ENCODE measurements at regions not wholly inside any gene's neighbourhood (a gene's known extent, or its start where the extent isn't known, plus 50 kb on each side); places are given as distances from the start of the nearest gene placed in this dataset.
"Not testable (repeated sequence)": the region's sequence is repeated elsewhere in the genome, so short reads cannot be mapped to it uniquely, and the experiment has no call there.

- no peak for DNase-seq (ENCODE audit: low read depth in 2 of 2)
Observed at GRCh38 chr13:90445179-90445578, 902.3 kb upstream of the MIR17HG start.

GRCh38 chr13:90447034-90447733, 900.3 kb upstream of the MIR17HG start:
- DNase-seq (ENCODE audit: low read depth in 2 of 2), result no peak

GRCh38 chr13:90447734-90448101, 899.8 kb upstream of the MIR17HG start:
- DNase-seq (ENCODE audit: low read depth in 2 of 2), result no peak

GRCh38 chr13:90448466-90449037, 898.9 kb upstream of the MIR17HG start:
- no peak for DNase-seq (ENCODE audit: low read depth in 2 of 2)

GRCh38 chr13:90453342-90453741, 894.1 kb upstream of the MIR17HG start:
- no peak for DNase-seq (ENCODE audit: low read depth in 2 of 2)

- DNase-seq (ENCODE audit: low read depth in 2 of 2), result no peak
Observed at GRCh38 chr13:90454002-90454636, 893.4 kb upstream of the MIR17HG start.

GRCh38 chr13:90455067-90455466, 892.4 kb upstream of the MIR17HG start:
- no peak for DNase-seq (ENCODE audit: low read depth in 2 of 2)

- no peak for DNase-seq (ENCODE audit: low read depth in 2 of 2)
Observed at GRCh38 chr13:90455823-90456222, 891.7 kb upstream of the MIR17HG start.

GRCh38 chr13:90461398-90461797, 886.1 kb upstream of the MIR17HG start:
- DNase-seq (ENCODE audit: low read depth in 2 of 2), result no peak

GRCh38 chr13:90477216-90477615, 870.3 kb upstream of the MIR17HG start:
- DNase-seq (ENCODE audit: low read depth in 2 of 2), result no peak

- no peak for DNase-seq (ENCODE audit: low read depth in 2 of 2)
Observed at GRCh38 chr13:90483906-90484305, 863.6 kb upstream of the MIR17HG start.

- DNase-seq (ENCODE audit: low read depth in 2 of 2), result no peak
Observed at GRCh38 chr13:90485436-90485835, 862.1 kb upstream of the MIR17HG start.

GRCh38 chr13:90492872-90493271, 854.6 kb upstream of the MIR17HG start:
- DNase-seq (ENCODE audit: low read depth in 2 of 2), result no peak

GRCh38 chr13:90493667-90494066, 853.8 kb upstream of the MIR17HG start:
- DNase-seq (ENCODE audit: low read depth in 2 of 2), result no peak

- not testable (repeated sequence) for DNase-seq (ENCODE audit: low read depth in 2 of 2)
Observed at GRCh38 chr13:90494849-90495248, 852.6 kb upstream of the MIR17HG start.

GRCh38 chr13:90498096-90498495, 849.4 kb upstream of the MIR17HG start:
- DNase-seq (ENCODE audit: low read depth in 2 of 2), result no peak

- no peak for DNase-seq (ENCODE audit: low read depth in 2 of 2)
Observed at GRCh38 chr13:90498816-90499215, 848.7 kb upstream of the MIR17HG start.

- no peak for DNase-seq (ENCODE audit: low read depth in 2 of 2)
Observed at GRCh38 chr13:90500569-90500968, 846.9 kb upstream of the MIR17HG start.

GRCh38 chr13:90502153-90502552, 845.3 kb upstream of the MIR17HG start:
- DNase-seq (ENCODE audit: low read depth in 2 of 2), result no peak

- no peak for DNase-seq (ENCODE audit: low read depth in 2 of 2)
Observed at GRCh38 chr13:90502762-90503161, 844.7 kb upstream of the MIR17HG start.

GRCh38 chr13:90510319-90510718, 837.2 kb upstream of the MIR17HG start:
- DNase-seq (ENCODE audit: low read depth in 2 of 2), result no peak

- DNase-seq (ENCODE audit: low read depth in 2 of 2), result no peak
Observed at GRCh38 chr13:90511903-90512302, 835.6 kb upstream of the MIR17HG start.

- not testable (repeated sequence) for DNase-seq (ENCODE audit: low read depth in 2 of 2)
Observed at GRCh38 chr13:90514712-90515111, 832.8 kb upstream of the MIR17HG start.

All from activated CD4-positive, alpha-beta T cell treated with anti-CD3 and anti-CD28 coated beads for 24 hours (primary cell).